NCI-H1694 treated with DMSO at 0.1 percent for 48 hours (cell line): ENCODE measurements at regions not wholly inside any gene's neighbourhood (a gene's known extent, or its start where the extent isn't known, plus 50 kb on each side); places are given as distances from the start of the nearest gene placed in this dataset.
A peak's percentile ranks its signal among the peaks of the same experiment; 100 is the strongest.
"Not testable (repeated sequence)": the region's sequence is repeated elsewhere in the genome, so short reads cannot be mapped to it uniquely, and the experiment has no call there.

ENCODE experiments used
- DNase-seq: peaks from one replicate; lab custom pipeline; 2025; lab: John Stamatoyannopoulos, UW

DNA sequence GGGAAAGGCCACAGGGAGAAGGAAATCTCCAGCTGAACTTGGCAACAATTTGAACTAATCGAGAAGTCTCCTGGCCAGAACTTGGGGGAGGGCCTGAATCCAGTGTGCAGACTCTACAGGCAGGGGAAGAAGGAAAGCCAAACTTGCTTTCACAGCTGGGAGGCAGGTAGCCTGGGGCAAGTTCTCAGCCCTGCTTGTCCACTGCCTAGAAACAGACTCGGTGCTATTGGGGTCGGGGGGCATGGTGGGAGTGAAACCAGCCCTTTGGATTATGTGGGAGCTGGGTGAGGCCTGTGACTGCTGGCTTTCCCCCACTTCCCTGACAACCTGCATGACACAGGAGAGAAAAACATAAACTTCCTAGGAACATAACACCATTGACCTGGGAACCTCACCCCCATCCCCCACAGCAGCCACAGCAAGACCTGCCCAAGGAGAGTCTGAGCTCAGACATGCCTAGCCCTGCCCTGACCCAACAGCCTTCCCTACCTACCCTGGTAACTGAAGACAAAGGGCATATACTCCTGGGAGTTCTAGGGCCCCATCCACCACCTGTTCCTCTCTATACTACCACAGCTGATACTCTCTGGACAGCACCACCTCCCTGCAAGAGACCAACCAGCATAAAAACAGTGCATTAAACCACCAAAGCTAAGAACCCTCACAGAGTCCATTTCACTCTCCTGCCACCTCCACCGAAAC lies 103.7 kb upstream of the MNS1 start:
- no peak for DNase-seq

DNA sequence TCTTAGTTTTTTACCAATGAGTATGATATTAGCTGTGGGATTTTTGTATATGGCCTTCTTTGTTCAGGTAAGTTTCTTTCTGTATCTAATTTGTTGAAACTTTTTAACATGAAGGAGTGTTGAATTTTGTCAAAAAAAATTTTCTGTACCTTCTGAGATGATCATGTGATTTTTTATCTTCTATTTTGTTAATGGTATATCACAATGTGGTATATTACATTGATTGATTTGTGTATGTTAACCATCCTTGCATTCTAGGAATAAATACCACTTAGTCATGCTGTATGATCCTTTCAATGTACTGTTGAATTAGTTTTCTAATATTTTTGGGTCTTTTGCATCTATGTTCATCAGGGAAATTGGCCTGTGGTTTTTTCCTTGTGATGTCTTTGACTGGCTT lies 92.5 kb upstream of the MNS1 start:
- no peak for DNase-seq

GRCh38 chr15:56553486-56553885 lies 88.5 kb upstream of the MNS1 start:
- no peak for DNase-seq

GRCh38 chr15:56552659-56553058 lies 87.7 kb upstream of the MNS1 start:
- no peak for DNase-seq

DNA sequence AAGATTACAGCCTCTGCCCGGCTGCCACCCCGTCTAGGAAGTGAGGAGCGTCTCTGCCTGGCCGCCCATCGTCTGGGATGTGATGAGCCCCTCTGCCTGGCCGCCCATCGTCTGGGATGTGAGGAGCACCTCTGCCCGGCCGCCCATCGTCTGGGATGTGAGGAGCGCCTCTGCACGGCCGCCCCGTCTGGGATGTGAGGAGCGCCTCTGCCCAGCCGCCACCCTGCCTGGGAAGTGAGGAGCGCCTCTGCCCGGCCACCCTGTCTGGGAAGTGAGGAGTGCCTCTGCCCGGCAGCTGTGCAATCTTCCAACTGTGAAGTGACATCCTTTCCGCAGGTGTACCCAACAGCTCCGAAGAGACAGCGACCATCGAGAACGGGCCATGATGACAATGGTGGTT lies 75.6 kb upstream of the MNS1 start:
- not testable (repeated sequence) for DNase-seq

GRCh38 chr15:56540157-56540556 lies 75.2 kb upstream of the MNS1 start:
- DNase-seq = not testable (repeated sequence)

- no peak for DNase-seq
These were observed 74.1 kb upstream of the MNS1 start for GRCh38 chr15:56538901-56539545.

DNA sequence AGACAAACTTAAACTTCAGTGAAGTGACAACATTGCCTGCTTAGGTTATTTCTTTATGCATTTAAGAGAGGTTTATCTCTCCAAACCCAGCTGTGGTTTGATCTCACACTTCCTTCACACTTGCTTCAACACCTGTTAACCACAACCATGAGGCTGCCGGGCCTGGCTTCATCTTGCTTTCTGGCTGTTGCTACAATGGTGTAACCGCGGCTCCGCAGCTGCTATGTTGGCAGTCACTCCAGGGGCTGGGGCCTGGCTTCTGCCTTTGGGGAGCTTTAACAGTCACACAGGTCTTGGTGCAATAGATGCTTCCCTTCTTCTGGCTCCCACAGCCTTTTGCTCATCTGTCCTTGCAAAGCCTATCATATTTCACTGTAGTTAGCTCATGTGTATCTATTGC lies 72.9 kb upstream of the MNS1 start:
- DNase-seq = peak; percentile 8

DNA sequence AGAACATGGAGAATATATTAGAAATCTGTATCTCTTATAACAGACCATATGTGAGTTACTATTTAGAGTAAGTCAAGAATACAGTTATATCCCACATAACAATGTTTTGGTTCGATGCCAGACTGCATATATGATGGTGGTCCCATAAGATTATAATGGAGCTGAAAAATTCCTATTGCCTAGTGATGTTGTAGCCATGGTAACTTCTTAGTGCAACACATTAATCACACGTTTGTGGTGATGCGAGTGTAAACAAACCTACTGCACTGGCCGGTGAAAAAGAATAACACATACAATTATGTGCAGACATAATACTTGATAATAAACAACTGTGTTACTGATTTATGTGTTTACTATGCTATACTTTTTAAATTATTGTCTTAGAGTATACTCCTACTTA lies 69.8 kb upstream of the MNS1 start:
- no peak for DNase-seq

- no peak for DNase-seq
These were observed 68.9 kb upstream of the MNS1 start for GRCh38 chr15:56533731-56534403.

- peak; percentile 12 for DNase-seq
These were observed 68.0 kb upstream of the MNS1 start for GRCh38 chr15:56532721-56533460.

- no peak for DNase-seq
These were observed 65.2 kb upstream of the MNS1 start for GRCh38 chr15:56530157-56530556.

GRCh38 chr15:56528136-56528535 lies 63.2 kb upstream of the MNS1 start:
- no peak for DNase-seq

GRCh38 chr15:56524915-56525314 lies 60.0 kb upstream of the MNS1 start:
- DNase-seq = peak; percentile 91

DNA sequence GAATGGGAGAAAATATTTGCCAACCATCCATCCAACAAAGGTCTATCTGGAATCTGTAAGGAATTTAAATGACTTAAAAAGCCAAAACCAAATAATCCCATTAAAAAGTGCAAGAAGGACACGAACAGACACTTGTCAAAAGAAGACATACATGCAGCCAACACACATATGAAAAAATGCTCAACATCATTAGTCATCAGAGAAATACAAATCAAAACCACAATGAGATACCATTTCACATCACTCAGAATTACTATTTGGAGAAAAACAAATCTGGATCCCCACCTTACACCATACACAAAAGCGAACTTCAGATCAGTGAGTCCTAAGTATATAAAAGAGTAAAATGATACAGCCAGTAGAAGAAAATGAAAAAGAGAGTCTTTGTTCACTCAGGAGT lies 58.6 kb upstream of the MNS1 start:
- no peak for DNase-seq

DNA sequence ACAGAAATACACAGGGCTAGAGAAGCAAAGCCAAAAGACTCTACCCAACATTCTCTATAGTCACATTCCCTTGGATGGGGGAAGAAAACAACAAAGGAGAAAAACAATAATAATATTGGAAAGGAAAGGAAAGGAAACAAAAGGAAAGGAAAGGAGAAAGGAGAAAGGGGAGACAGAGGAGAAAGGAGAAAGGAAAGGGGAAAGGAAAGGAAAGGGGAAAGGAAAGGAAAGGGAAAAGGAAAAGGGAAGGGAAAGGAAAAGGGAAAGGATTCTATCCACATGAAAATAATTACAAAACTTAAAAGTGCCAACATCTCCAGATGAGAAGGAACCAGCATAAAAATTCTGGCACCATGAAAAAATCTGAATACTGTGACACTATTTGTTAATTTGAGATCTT lies 54.1 kb upstream of the MNS1 start:
- no peak for DNase-seq
